ENCODE measurements at regions not wholly inside any gene's neighbourhood (a gene's known extent, or its start where the extent isn't known, plus 50 kb on each side); places are given as distances from the start of the nearest gene placed in this dataset.

DNA sequence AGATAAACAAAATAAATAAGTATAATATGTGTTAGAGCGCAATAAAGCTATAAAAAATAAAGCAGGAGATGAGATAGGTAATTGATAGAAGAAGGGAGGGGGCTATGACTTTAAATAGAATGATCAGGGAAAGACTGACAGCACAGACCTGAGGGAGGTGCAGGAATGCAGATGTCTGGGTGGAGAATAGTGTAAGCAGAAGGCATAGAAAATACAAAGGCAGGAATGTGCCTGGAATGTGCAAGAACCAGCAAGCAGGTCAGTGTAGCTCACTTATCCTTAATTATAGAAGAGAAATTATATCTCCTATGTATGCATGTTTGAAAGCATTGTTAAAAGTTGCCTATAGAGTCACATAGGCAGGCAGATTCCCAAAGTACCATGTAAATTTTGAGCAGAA, 239.4 kb upstream of the SOX14 start (continued):
- TF ChIP-seq, protein P1, sequence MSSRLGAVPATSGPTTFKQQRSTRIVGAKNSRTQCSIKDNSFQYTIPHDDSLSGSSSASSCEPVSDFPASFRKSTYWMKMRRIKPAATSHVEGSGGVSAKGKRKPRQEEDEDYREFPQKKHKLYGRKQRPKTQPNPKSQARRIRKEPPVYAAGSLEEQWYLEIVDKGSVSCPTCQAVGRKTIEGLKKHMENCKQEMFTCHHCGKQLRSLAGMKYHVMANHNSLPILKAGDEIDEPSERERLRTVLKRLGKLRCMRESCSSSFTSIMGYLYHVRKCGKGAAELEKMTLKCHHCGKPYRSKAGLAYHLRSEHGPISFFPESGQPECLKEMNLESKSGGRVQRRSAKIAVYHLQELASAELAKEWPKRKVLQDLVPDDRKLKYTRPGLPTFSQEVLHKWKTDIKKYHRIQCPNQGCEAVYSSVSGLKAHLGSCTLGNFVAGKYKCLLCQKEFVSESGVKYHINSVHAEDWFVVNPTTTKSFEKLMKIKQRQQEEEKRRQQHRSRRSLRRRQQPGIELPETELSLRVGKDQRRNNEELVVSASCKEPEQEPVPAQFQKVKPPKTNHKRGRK (CRISPR knock-in tag; IDR thresholded peaks at IDR 0.05; ENCODE audit: borderline replicate concordance), result no peak
- TF ChIP-seq, protein P2, sequence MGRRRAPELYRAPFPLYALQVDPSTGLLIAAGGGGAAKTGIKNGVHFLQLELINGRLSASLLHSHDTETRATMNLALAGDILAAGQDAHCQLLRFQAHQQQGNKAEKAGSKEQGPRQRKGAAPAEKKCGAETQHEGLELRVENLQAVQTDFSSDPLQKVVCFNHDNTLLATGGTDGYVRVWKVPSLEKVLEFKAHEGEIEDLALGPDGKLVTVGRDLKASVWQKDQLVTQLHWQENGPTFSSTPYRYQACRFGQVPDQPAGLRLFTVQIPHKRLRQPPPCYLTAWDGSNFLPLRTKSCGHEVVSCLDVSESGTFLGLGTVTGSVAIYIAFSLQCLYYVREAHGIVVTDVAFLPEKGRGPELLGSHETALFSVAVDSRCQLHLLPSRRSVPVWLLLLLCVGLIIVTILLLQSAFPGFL (CRISPR knock-in tag; IDR thresholded peaks at IDR 0.05; ENCODE audit: borderline replicate concordance), result no peak

DNA sequence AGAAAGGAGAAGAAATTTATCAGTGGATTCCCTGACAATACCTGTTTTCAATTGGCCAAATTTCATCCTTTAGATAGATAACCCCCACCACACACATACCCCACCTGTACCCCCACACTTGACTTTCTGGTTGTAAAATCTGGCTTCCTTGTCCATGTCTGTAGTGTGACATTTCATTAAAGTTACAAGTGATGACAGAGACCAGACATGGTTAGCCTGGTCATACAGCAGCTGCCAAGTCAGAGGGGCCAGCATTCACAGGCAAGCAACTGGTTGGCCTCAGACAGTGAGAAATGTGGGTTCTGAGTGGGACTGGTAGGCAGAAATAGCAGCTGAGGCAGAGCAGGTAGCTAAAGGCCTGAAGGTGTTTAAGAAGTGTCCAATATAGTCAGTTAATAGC, 238.6 kb upstream of the SOX14 start:
- Mint-ChIP-seq H3K4me1 (peaks cover 12% of the 10 kb centered on the region), H3K27ac (no peak overlapping the region), H3K27me3 (ENCODE audit: low read depth) (peaks cover 1% of the 10 kb centered on the region), H3K4me3 (no peak overlapping the region), H3K9me3 (peaks cover 3% of the 10 kb centered on the region; the same call in 1 of the 2 replicates), H3K36me3 (no peaks in the 10 kb centered on the region)
- TF ChIP-seq ESRRA (CRISPR knock-in tag; IDR thresholded peaks at IDR 0.05; ENCODE audit: borderline replicate concordance), result no peak
- TF ChIP-seq, protein P1 (CRISPR knock-in tag; IDR thresholded peaks at IDR 0.05; ENCODE audit: borderline replicate concordance), result no peak
- TF ChIP-seq, protein P3, sequence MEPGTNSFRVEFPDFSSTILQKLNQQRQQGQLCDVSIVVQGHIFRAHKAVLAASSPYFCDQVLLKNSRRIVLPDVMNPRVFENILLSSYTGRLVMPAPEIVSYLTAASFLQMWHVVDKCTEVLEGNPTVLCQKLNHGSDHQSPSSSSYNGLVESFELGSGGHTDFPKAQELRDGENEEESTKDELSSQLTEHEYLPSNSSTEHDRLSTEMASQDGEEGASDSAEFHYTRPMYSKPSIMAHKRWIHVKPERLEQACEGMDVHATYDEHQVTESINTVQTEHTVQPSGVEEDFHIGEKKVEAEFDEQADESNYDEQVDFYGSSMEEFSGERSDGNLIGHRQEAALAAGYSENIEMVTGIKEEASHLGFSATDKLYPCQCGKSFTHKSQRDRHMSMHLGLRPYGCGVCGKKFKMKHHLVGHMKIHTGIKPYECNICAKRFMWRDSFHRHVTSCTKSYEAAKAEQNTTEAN (CRISPR knock-in tag; IDR thresholded peaks at IDR 0.05), result no peak
- no peak for TF ChIP-seq NR3C1 (CRISPR knock-in tag; conservative IDR thresholded peaks at IDR 0.05; ENCODE audit: low read depth)
- TF ChIP-seq FOXP1 (CRISPR knock-in tag; IDR thresholded peaks at IDR 0.05; ENCODE audit: borderline replicate concordance), result no peak
- TF ChIP-seq, protein P4, sequence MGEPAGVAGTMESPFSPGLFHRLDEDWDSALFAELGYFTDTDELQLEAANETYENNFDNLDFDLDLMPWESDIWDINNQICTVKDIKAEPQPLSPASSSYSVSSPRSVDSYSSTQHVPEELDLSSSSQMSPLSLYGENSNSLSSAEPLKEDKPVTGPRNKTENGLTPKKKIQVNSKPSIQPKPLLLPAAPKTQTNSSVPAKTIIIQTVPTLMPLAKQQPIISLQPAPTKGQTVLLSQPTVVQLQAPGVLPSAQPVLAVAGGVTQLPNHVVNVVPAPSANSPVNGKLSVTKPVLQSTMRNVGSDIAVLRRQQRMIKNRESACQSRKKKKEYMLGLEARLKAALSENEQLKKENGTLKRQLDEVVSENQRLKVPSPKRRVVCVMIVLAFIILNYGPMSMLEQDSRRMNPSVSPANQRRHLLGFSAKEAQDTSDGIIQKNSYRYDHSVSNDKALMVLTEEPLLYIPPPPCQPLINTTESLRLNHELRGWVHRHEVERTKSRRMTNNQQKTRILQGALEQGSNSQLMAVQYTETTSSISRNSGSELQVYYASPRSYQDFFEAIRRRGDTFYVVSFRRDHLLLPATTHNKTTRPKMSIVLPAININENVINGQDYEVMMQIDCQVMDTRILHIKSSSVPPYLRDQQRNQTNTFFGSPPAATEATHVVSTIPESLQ (CRISPR knock-in tag; IDR thresholded peaks at IDR 0.05), result no peak
- TF ChIP-seq ZBTB21 (CRISPR knock-in tag; IDR thresholded peaks at IDR 0.05; ENCODE audit: borderline replicate concordance), result no peak
- no peak for TF ChIP-seq OVOL2 (CRISPR knock-in tag; IDR thresholded peaks at IDR 0.05; ENCODE audit: borderline replicate concordance)
- TF ChIP-seq, protein P5, sequence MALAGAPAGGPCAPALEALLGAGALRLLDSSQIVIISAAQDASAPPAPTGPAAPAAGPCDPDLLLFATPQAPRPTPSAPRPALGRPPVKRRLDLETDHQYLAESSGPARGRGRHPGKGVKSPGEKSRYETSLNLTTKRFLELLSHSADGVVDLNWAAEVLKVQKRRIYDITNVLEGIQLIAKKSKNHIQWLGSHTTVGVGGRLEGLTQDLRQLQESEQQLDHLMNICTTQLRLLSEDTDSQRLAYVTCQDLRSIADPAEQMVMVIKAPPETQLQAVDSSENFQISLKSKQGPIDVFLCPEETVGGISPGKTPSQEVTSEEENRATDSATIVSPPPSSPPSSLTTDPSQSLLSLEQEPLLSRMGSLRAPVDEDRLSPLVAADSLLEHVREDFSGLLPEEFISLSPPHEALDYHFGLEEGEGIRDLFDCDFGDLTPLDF (CRISPR knock-in tag; IDR thresholded peaks at IDR 0.05), result no peak
- TF ChIP-seq FOXK1 (CRISPR knock-in tag; IDR thresholded peaks at IDR 0.05), result no peak
- ATAC-seq, result no peak
- no peak for DNase-seq (ENCODE audit: low spot score)
- CTCF ChIA-PET, result no interaction called here
- POLR2A ChIA-PET, result no interaction called here

DNA sequence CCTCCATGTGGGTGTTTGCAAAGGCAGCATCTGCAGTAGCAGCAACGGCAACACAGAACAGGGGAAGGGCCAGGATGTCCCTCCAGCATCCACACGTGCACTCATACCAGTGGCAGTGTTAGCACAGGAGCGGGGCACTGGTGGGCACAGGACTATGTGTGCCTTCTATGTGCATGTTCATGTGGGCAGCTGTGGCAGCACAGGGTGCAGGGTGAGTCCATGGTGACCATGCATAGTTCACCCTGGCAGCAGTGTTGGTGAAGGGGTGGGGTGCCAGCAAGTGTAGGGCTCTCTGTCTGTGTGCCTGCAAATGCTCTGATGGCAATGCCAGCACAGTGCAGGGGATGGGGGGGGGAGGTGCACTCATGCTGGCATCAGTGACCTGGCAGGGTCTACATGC, 222.1 kb upstream of the SOX14 start:
- DNase-seq (ENCODE audit: low spot score) (no peak), ATAC-seq (no peak)
- Mint-ChIP-seq H3K27me3 (ENCODE audit: low read depth) (peaks cover 69% of the 10 kb centered on the region), H3K9me3 (peaks cover 32% of the 10 kb centered on the region), H3K4me3 (no peak overlapping the region), H3K36me3 (peaks cover 7% of the 10 kb centered on the region; the same call in 1 of the 2 replicates), H3K27ac (no peak overlapping the region), H3K4me1 (no peaks in the 10 kb centered on the region)
- TF ChIP-seq OVOL2 (CRISPR knock-in tag; IDR thresholded peaks at IDR 0.05; ENCODE audit: borderline replicate concordance) (no peak), SOX15 (CRISPR knock-in tag; IDR thresholded peaks at IDR 0.05) (no peak), RELA (CRISPR knock-in tag; IDR thresholded peaks at IDR 0.05; ENCODE audit: borderline replicate concordance) (no peak)
- TF ChIP-seq, protein P6, sequence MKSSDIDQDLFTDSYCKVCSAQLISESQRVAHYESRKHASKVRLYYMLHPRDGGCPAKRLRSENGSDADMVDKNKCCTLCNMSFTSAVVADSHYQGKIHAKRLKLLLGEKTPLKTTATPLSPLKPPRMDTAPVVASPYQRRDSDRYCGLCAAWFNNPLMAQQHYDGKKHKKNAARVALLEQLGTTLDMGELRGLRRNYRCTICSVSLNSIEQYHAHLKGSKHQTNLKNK (CRISPR knock-in tag; IDR thresholded peaks at IDR 0.05), result no peak
- TF ChIP-seq, protein P1 (CRISPR knock-in tag; IDR thresholded peaks at IDR 0.05; ENCODE audit: borderline replicate concordance), result no peak
- TF ChIP-seq, protein P7, sequence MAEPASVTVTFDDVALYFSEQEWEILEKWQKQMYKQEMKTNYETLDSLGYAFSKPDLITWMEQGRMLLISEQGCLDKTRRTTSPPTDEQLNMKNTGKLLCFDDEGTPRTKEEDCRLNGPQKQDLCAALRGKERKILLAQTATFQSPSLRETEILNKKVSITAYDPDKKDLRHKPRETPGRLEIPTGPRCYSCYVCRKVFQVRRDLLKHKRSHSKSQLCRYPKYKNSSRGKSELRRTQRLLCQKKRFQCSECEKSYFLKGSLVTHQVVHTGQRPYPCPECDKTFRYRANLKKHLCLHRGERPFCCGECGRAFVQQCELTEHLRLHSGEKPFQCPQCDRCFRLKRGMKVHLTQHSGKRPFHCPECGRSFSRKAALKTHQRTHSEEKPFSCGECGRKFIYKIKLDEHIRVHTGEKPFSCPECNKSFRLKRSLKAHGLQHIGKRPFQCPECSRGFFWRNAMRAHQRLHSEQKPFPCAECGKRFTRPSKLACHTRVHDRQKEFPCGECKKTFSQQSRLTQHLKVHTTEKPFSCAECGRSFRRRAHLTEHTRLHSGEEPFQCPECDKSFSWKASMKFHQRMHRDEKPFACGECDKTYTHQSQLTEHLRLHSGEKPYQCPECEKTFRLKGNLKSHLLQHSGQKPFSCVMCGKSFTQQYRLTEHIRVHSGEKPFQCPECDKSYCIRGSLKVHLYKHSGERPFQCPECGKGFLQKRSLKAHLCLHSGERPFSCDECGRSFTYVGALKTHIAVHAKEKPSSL (CRISPR knock-in tag; conservative IDR thresholded peaks at IDR 0.05), result no peak
- POLR2A ChIA-PET, result no interaction called here
- CTCF ChIA-PET, result no interaction called here

Data from WTC11 (cell line).